HCT116 (cell line): ENCODE measurements at regions not wholly inside any gene's neighbourhood (a gene's known extent, or its start where the extent isn't known, plus 50 kb on each side); places are given as distances from the start of the nearest gene placed in this dataset.

Source experiments
- ATAC-seq: fragments of 200-7000 bp; cut with Tn5 transposase; 2 replicates; pipeline ENCODE4 v1.9.1; 2020; ENCODE audit warnings: mild to moderate bottlenecking, moderate library complexity
- BruUV-seq: library from RNA; stranded (reverse); fragments of 400-500 nt; replicated peaks from 2 replicates; lab custom pipeline; 2021; lab: Mats Ljungman, UMichigan
- CTCF ChIA-PET: fragments of 300-600 bp; sonication (Branson Sonifier 250); formaldehyde crosslinking; loops from one replicate; lab custom pipeline; 2021; ENCODE audit warnings: antibody characterized with exemption; lab: Charles Lee
- POLR2A ChIA-PET: fragments of 300-600, 350-600 bp; sonication (Branson Sonifier 250); formaldehyde crosslinking; loops from one replicate; lab custom pipeline; 2021; ENCODE audit warnings: antibody characterized with exemption; lab: Charles Lee
- RAD21 ChIA-PET, 2 experiments: fragments of 300-600 bp; sonication (Branson Sonifier 250); formaldehyde crosslinking; loops; one replicate each; lab custom pipeline; 2023; ENCODE audit warnings: low total read pairs in 2 of 2; ENCODE audit not compliant: uncharacterized antibody in 2 of 2, unreplicated experiment in 2 of 2, low non-redundant PET in 1 of 2; lab: Charles Lee
- DNase-seq: peaks from one replicate; pipeline ENCODE4 v3.0.0-alpha.2; 2010; ENCODE audit warnings: low read depth, low spot score
- H2AFZ ChIP-seq: fragments of 200-600 bp; shearing (Covaris generic), sonication (generic); 2 replicates; pipeline ENCODE4 v1.6.1; 2017; ENCODE audit warnings: low read depth, mixed run types, mixed read lengths, antibody characterized with exemption, low read length; ENCODE audit not compliant: poor library complexity, severe bottlenecking
- H3K27ac ChIP-seq: 2 replicates; pipeline ENCODE4 v1.5.1; 2012; ENCODE audit warnings: low read depth, low read length
- H3K27me3 ChIP-seq: fragments of 200-600 bp; sonication (generic); 2 replicates; pipeline ENCODE4 v1.6.1; 2016; ENCODE audit warnings: mixed run types, low read length, mixed read lengths; ENCODE audit not compliant: insufficient read depth
- H3K36me3 ChIP-seq, 2 experiments: fragments of 200-500 bp in 1 of 2; fragments of 200-600 bp in 1 of 2; sonication (Bioruptor generic) in 1 of 2; sonication (generic) in 1 of 2; 2 replicates each; pipeline versions ENCODE4 v1.5.1 to v1.6.1; 2014 to 2016; ENCODE audit warnings: low read length in 2 of 2, inconsistent platforms in 1 of 2, mixed read lengths in 1 of 2, mixed run types in 1 of 2; ENCODE audit not compliant: insufficient read depth in 2 of 2, control insufficient read depth in 1 of 2
- H3K4me1 ChIP-seq, 2 experiments: fragments of 200-600 bp in 1 of 2; sonication (generic) in 1 of 2; 2 replicates each; pipeline versions ENCODE4 v1.5.1 to v1.6.1; 2012 to 2017; ENCODE audit warnings: low read length in 2 of 2, inconsistent platforms in 1 of 2, mild to moderate bottlenecking in 1 of 2, mixed read lengths in 1 of 2, mixed run types in 1 of 2, moderate library complexity in 1 of 2; ENCODE audit not compliant: insufficient read depth in 2 of 2, control insufficient read depth in 1 of 2
- H3K4me2 ChIP-seq: fragments of 200-600 bp; sonication (generic); 2 replicates; pipeline ENCODE4 v1.6.1; 2017; ENCODE audit warnings: mixed run types, low read length, mixed read lengths
- H3K4me3 ChIP-seq, 2 experiments: fragments of 200-600 bp in 1 of 2; sonication (generic) in 1 of 2; replicated peaks in 1 of 2; 2 replicates each; pipeline ENCODE4 v1.5.1; 2011 to 2016; ENCODE audit warnings: low read length in 2 of 2, control low read depth in 1 of 2, low read depth in 1 of 2, mild to moderate bottlenecking in 1 of 2, mixed read lengths in 1 of 2, mixed run types in 1 of 2
- H3K79me2 ChIP-seq: fragments of 200-600 bp; sonication (generic); 2 replicates; pipeline ENCODE4 v1.6.1; 2017; ENCODE audit warnings: mild to moderate bottlenecking, mixed run types, low read length, moderate library complexity, mixed read lengths; ENCODE audit not compliant: insufficient read depth
- H3K9ac ChIP-seq: fragments of 200-600 bp; sonication (generic); 2 replicates; pipeline ENCODE4 v1.6.1; 2016; ENCODE audit warnings: low read length, mixed read lengths
- H3K9me2 ChIP-seq: fragments of 200-600 bp; sonication (generic), shearing (Covaris generic); 2 replicates; pipeline ENCODE4 v1.6.1; 2017; ENCODE audit warnings: mixed run types, mild to moderate bottlenecking, moderate library complexity; ENCODE audit not compliant: insufficient read depth
- H3K9me3 ChIP-seq, 2 experiments: fragments of 200-500 bp in 1 of 2; fragments of 200-600 bp in 1 of 2; sonication (Bioruptor generic) in 1 of 2; sonication (generic) in 1 of 2; 2 replicates each; pipeline ENCODE4 v1.6.1; 2014 to 2017; ENCODE audit warnings: low read length in 2 of 2, mixed read lengths in 2 of 2, inconsistent platforms in 1 of 2, low read depth in 1 of 2, mild to moderate bottlenecking in 1 of 2, mixed run types in 1 of 2, moderate library complexity in 1 of 2; ENCODE audit not compliant: control insufficient read depth in 1 of 2, insufficient read depth in 1 of 2
- H4K20me1 ChIP-seq: fragments of 200-600 bp; sonication (generic), shearing (Covaris generic); 2 replicates; pipeline ENCODE4 v1.6.1; 2017; ENCODE audit warnings: mixed run types, mild to moderate bottlenecking, moderate library complexity; ENCODE audit not compliant: insufficient read depth
- CBX3 ChIP-seq: IDR thresholded peaks from 2 replicates; pipeline ENCODE4 v1.6.1; 2012; ENCODE audit warnings: low read depth
- CEBPB ChIP-seq: IDR thresholded peaks from 2 replicates; pipeline ENCODE4 v1.6.1; 2012; ENCODE audit warnings: low read depth
- EGR1 ChIP-seq: IDR thresholded peaks from 2 replicates; pipeline ENCODE4 v1.6.1; 2012; ENCODE audit warnings: low read depth
- ELF1 ChIP-seq: IDR thresholded peaks from 2 replicates; pipeline ENCODE4 v1.6.1; 2012; ENCODE audit warnings: low read depth, borderline replicate concordance
- EZH2 ChIP-seq: fragments of 200-600 bp; sonication (generic); IDR thresholded peaks from 2 replicates; pipeline ENCODE4 v1.6.1; 2017; ENCODE audit warnings: antibody characterized with exemption, mixed run types
- EZH2phosphoT487 ChIP-seq: fragments of 200-600 bp; IDR thresholded peaks from 2 replicates; pipeline ENCODE4 v1.6.1; 2018; ENCODE audit warnings: antibody characterized with exemption, borderline replicate concordance
- FOSL1 ChIP-seq: IDR thresholded peaks from 2 replicates; pipeline ENCODE4 v1.6.1; 2012; ENCODE audit warnings: low read depth
- JUND ChIP-seq: IDR thresholded peaks from 2 replicates; pipeline ENCODE4 v1.6.1; 2012
- POLR2A ChIP-seq: IDR thresholded peaks from 2 replicates; pipeline ENCODE4 v1.7.0; 2011; ENCODE audit warnings: borderline replicate concordance; ENCODE audit not compliant: insufficient read depth, insufficient read length; ENCODE audit errors: extremely low read depth
- POLR2AphosphoS5 ChIP-seq: IDR thresholded peaks from 2 replicates; pipeline ENCODE4 v1.6.1; 2011; ENCODE audit warnings: mild to moderate bottlenecking, low read depth, low read length, moderate library complexity
- RAD21 ChIP-seq: IDR thresholded peaks from 2 replicates; pipeline ENCODE4 v1.6.1; 2012; ENCODE audit warnings: low read depth, mild to moderate bottlenecking
- SIN3A ChIP-seq: IDR thresholded peaks from 2 replicates; pipeline ENCODE4 v1.6.1; 2012; ENCODE audit warnings: low read depth
- SRF ChIP-seq: IDR thresholded peaks from 2 replicates; pipeline ENCODE4 v1.6.1; 2012; ENCODE audit warnings: low read depth
- TCF7L2 ChIP-seq: IDR thresholded peaks from 2 replicates; pipeline ENCODE4 v1.7.0; 2011; ENCODE audit warnings: borderline replicate concordance, inconsistent platforms; ENCODE audit not compliant: insufficient read depth, insufficient read length; ENCODE audit errors: extremely low read depth
- ZFX ChIP-seq: fragments of 450-650 bp; IDR thresholded peaks from 2 replicates; pipeline ENCODE4 v1.6.1; 2017
- ZNF274 ChIP-seq: fragments of 200-500 bp; sonication (Bioruptor generic); IDR thresholded peaks from 2 replicates; pipeline ENCODE4 v1.6.1; 2014; ENCODE audit warnings: mild to moderate bottlenecking, low read depth, low read length, inconsistent platforms
- intact Hi-C: fragments of 100-400 bp; cut with micrococcal nuclease; formaldehyde crosslinking; loops from 2 replicates; pipeline ENCODE4 v1.10.0; 2022
- TF ChIP-seq, protein P1 (sequence below): IDR thresholded peaks from 2 replicates; pipeline ENCODE4 v1.6.1; 2012
- TF ChIP-seq, protein P2 (sequence below), 3 experiments: fragments of 200-600 bp in 1 of 3; sonication (generic) in 1 of 3; IDR thresholded peaks in 2 of 3; conservative IDR thresholded peaks in 1 of 3; 2 replicates each; pipeline ENCODE4 v1.5.1; 2012 to 2017; ENCODE audit warnings: low read depth in 2 of 3, low read length in 2 of 3, antibody characterized with exemption in 1 of 3, borderline replicate concordance in 1 of 3, control low read depth in 1 of 3, mild to moderate bottlenecking in 1 of 3, mixed read lengths in 1 of 3, mixed run types in 1 of 3, moderate library complexity in 1 of 3; ENCODE audit not compliant: insufficient read depth in 1 of 3

DNA sequence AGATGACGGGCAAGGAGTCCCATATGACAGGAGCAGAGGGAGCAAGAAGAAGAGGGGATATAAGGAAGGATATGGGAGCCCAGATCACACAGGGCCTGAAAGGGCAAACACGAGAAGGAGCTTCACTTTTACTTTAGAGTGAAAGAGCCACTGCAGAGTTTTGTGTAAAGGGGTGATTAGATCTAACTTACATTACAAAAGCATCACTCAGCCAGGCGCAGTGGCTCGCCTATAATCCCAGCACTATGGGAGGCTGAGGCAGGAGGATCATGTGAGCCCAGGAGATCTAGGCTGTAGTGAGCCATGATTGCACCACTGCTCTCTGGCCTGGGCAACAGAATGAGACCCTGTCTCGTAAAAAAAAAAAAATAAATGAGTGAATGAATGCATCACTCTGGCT is 91.1 kb downstream of the MPP7 start:
- no peaks in the 10 kb centered on the region for H3K27me3 ChIP-seq
- H3K9me3 ChIP-seq, result no peaks in the 10 kb centered on the region
- RAD21 ChIA-PET, result no interaction called here
- peaks cover 25% of the 10 kb centered on the region for H3K79me2 ChIP-seq
- H3K27ac ChIP-seq, result peak overlapping the region; percentile 98
- TF ChIP-seq RAD21 (no peak), JUND (no peak), TCF7L2 (no peak), SIN3A (no peak), EZH2 (no peak), POLR2AphosphoS5 (no peak)
- TF ChIP-seq, protein P1, sequence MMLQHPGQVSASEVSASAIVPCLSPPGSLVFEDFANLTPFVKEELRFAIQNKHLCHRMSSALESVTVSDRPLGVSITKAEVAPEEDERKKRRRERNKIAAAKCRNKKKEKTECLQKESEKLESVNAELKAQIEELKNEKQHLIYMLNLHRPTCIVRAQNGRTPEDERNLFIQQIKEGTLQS, result no peak
- no TSS peak for BruUV-seq
- no peak overlapping the region for H2AFZ ChIP-seq
- 0 out of 2 replicates have a peak overlapping the region, but pooled peaks have one; percentile 3 for H3K4me2 ChIP-seq
- DNase-seq (no peak), ATAC-seq (no peak)
- POLR2A ChIA-PET, result no interaction called here
- peaks cover 79 to 82% of the 10 kb centered on the region in 2 experiments for H3K4me1 ChIP-seq
- H4K20me1 ChIP-seq, result no peaks in the 10 kb centered on the region
- H3K9me2 ChIP-seq, result no peaks in the 10 kb centered on the region
- H3K9ac ChIP-seq, result no peak overlapping the region
- intact Hi-C loops, result no loop called here
- H3K4me3 ChIP-seq, result no peak overlapping the region
- CTCF ChIA-PET, result no interaction called here
- peaks cover 0 to 3% of the 10 kb centered on the region in 2 experiments; a peak in 1 of 4 replicates for H3K36me3 ChIP-seq

DNA sequence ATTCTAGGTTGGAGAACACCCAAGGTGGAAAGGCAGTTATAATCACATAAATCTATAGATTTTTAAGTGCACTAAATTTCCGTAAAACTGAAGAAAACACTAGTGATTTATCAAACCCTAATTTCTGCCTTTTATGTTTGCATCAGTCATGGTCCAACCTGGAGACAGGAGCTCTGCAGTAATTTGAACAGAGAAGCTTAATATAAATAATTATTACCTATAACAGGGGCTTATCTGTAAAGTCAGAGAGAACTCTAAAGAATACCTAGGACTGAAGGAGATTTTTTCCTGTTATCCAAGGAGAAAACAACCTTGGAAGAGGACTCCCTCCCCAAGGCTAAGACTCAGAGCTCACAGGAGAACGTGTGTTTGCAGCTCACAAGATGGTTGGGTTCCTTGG is 95.1 kb downstream of the MPP7 start:
- H3K4me1 ChIP-seq, result peaks cover 51 to 52% of the 10 kb centered on the region in 2 experiments
- H2AFZ ChIP-seq, result no peak overlapping the region
- H3K79me2 ChIP-seq, result no peaks in the 10 kb centered on the region
- peaks cover 0 to 11% of the 10 kb centered on the region in 2 experiments; a peak in 2 of 4 replicates for H3K36me3 ChIP-seq
- intact Hi-C loops, result no loop called here
- no peaks in the 10 kb centered on the region for H3K9me2 ChIP-seq
- no peaks in the 10 kb centered on the region for H4K20me1 ChIP-seq
- ChIA-PET RAD21 (no interaction called here), POLR2A (no interaction called here)
- ATAC-seq, result no peak
- H3K27ac ChIP-seq, result peak overlapping the region; percentile 98
- TF ChIP-seq ZFX, result no peak
- TF ChIP-seq CBX3, result no peak
- no peak for TF ChIP-seq FOSL1
- TF ChIP-seq EZH2, result no peak
- no peak for TF ChIP-seq CEBPB
- TF ChIP-seq EZH2phosphoT487, result no peak
- no peak for TF ChIP-seq POLR2A
- no peak for TF ChIP-seq POLR2AphosphoS5
- TF ChIP-seq ZNF274, result no peak
- TF ChIP-seq ELF1, result no peak
- TF ChIP-seq, protein P2, sequence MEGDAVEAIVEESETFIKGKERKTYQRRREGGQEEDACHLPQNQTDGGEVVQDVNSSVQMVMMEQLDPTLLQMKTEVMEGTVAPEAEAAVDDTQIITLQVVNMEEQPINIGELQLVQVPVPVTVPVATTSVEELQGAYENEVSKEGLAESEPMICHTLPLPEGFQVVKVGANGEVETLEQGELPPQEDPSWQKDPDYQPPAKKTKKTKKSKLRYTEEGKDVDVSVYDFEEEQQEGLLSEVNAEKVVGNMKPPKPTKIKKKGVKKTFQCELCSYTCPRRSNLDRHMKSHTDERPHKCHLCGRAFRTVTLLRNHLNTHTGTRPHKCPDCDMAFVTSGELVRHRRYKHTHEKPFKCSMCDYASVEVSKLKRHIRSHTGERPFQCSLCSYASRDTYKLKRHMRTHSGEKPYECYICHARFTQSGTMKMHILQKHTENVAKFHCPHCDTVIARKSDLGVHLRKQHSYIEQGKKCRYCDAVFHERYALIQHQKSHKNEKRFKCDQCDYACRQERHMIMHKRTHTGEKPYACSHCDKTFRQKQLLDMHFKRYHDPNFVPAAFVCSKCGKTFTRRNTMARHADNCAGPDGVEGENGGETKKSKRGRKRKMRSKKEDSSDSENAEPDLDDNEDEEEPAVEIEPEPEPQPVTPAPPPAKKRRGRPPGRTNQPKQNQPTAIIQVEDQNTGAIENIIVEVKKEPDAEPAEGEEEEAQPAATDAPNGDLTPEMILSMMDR (IDR thresholded peaks at IDR 0.05 in 2 of 3, conservative IDR thresholded peaks at IDR 0.05 in 1 of 3; ENCODE audit: borderline replicate concordance in 1 of 3, insufficient read depth in 1 of 3, low read depth in 2 of 3, low read length in 2 of 3), result no peak
- TF ChIP-seq TCF7L2, result no peak
- TF ChIP-seq, protein P1, result no peak
- TF ChIP-seq SRF, result no peak
- no peak for TF ChIP-seq JUND
- no peak for TF ChIP-seq EGR1
- no peak for TF ChIP-seq SIN3A
- TF ChIP-seq, all 23 proteins: peak for 0
- peaks cover 0 to 6% of the 10 kb centered on the region in 2 experiments; a peak in 1 of 4 replicates for H3K9me3 ChIP-seq
- DNase-seq, result no peak
- H3K27me3 ChIP-seq, result no peaks in the 10 kb centered on the region
- no TSS peak for BruUV-seq
- no peak overlapping the region for H3K9ac ChIP-seq
- CTCF ChIA-PET, result no interaction called here
- no peak overlapping the region for H3K4me3 ChIP-seq
- no peak overlapping the region for H3K4me2 ChIP-seq
